ENCODE measurements at regions not wholly inside any gene's neighbourhood (a gene's known extent, or its start where the extent isn't known, plus 50 kb on each side); places are given as distances from the start of the nearest gene placed in this dataset.

- Histone ChIP-seq H3K4me3 (ENCODE audit: extremely low read depth in 1 of 4, insufficient read depth in 2 of 4, low read depth in 3 of 4, low read length in 4 of 4) (no peak overlapping the region), H2BK12ac (ENCODE audit: low read depth, low read length) (no peak overlapping the region), H3K14ac (ENCODE audit: insufficient read length) (no peak overlapping the region), H4K91ac (replicated peaks; ENCODE audit: insufficient read length, low read length) (no peak overlapping the region), H3K4ac (replicated peaks; ENCODE audit: insufficient read length, low read depth, low read length) (no peak overlapping the region), H2BK5ac (ENCODE audit: low read depth, low read length) (no peak overlapping the region), H2BK15ac (ENCODE audit: low read length) (no peak overlapping the region), H3K9me3 (ENCODE audit: insufficient read depth in 2 of 2, low read depth in 1 of 2, low read length in 1 of 2) (no peaks in the 10 kb centered on the region), H4K8ac (ENCODE audit: extremely low read depth, insufficient read depth, low read length) (no peak overlapping the region), H3K36me3 (ENCODE audit: control insufficient read depth in 2 of 4, insufficient read depth in 4 of 4, low read length in 3 of 4) (no peaks in the 10 kb centered on the region), H3K23ac (ENCODE audit: insufficient read length) (no peak overlapping the region), H3K18ac (ENCODE audit: extremely low read depth, low read length) (no peak overlapping the region), H4K20me1 (replicated peaks in 1 of 2; ENCODE audit: control insufficient read depth in 1 of 2, insufficient read depth in 2 of 2, low read length in 2 of 2) (no peaks in the 10 kb centered on the region), H3K79me2 (ENCODE audit: control insufficient read depth in 1 of 2, insufficient read depth in 2 of 2, low read length in 2 of 2) (no peaks in the 10 kb centered on the region), H3K27me3 (replicated peaks in 1 of 4; ENCODE audit: control insufficient read depth in 3 of 4, extremely low read depth in 1 of 4, insufficient read depth in 3 of 4, low read length in 3 of 4) (no peaks in the 10 kb centered on the region), H3K79me1 (ENCODE audit: low read depth, low read length) (no peaks in the 10 kb centered on the region), H3K27ac (ENCODE audit: low read depth, low read length) (no peak overlapping the region), H3K23me2 (ENCODE audit: low read depth, low read length) (no peaks in the 10 kb centered on the region), H3K56ac (replicated peaks; ENCODE audit: insufficient read length, low read depth, low read length) (no peak overlapping the region), H3K4me2 (ENCODE audit: insufficient read depth in 1 of 2, low read depth in 2 of 2, low read length in 2 of 2) (no peak overlapping the region), H2AFZ (ENCODE audit: low read length) (no peak overlapping the region), H4K5ac (ENCODE audit: insufficient read length, low read depth, low read length) (no peak overlapping the region), H2BK120ac (replicated peaks; ENCODE audit: low read depth, low read length) (no peak overlapping the region), H2AK5ac (ENCODE audit: low read depth, low read length) (no peak overlapping the region), H3K9ac (replicated peaks in 1 of 4; ENCODE audit: extremely low read depth in 1 of 4, low read depth in 3 of 4, low read length in 3 of 4) (no peak overlapping the region), H3K4me1 (replicated peaks in 1 of 4; ENCODE audit: control insufficient read depth in 3 of 4, insufficient read depth in 4 of 4, low read length in 3 of 4) (no peaks in the 10 kb centered on the region), H2BK20ac (ENCODE audit: low read length) (no peak overlapping the region)
- DNase-seq (ENCODE audit: low read depth in 1 of 2, low spot score in 2 of 2) (no peak), FAIRE-seq (no peak)
- POLR2A ChIA-PET (ENCODE audit: partially characterized antibody): no interaction called here
- CTCF ChIA-PET (ENCODE audit: partially characterized antibody): no interaction called here
- TF ChIP-seq SAP30 (IDR thresholded peaks at IDR 0.05; ENCODE audit: insufficient read depth, insufficient replicate concordance, low read length) (no peak), SRF (IDR thresholded peaks at IDR 0.05; ENCODE audit: low read depth, low read length) (no peak), TBP (IDR thresholded peaks at IDR 0.05; ENCODE audit: low read depth, low read length) (no peak), CEBPB (IDR thresholded peaks at IDR 0.05; ENCODE audit: low read depth, low read length) (no peak)
Measured at GRCh38 chr20:11136691-11137090, 462.9 kb upstream of the JAG1 start.

All from H1 (cell line).